ENCODE measurements at regions not wholly inside any gene's neighbourhood (a gene's known extent, or its start where the extent isn't known, plus 50 kb on each side); places are given as distances from the start of the nearest gene placed in this dataset.

- no peaks in the 10 kb centered on the region for H3K27me3 Mint-ChIP-seq (ENCODE audit: unreplicated experiment)
- no peak overlapping the region for H3K4me3 Mint-ChIP-seq (ENCODE audit: unreplicated experiment)
- TF ChIP-seq CTCF (IDR thresholded peaks at IDR 0.05; ENCODE audit: partially characterized antibody, unreplicated experiment): no peak
- H3K27ac Mint-ChIP-seq (ENCODE audit: unreplicated experiment): no peak overlapping the region
- peaks cover 1% of the 10 kb centered on the region for H3K9me3 Mint-ChIP-seq (ENCODE audit: unreplicated experiment)
- no peak for DNase-seq
- no peaks in the 10 kb centered on the region for H3K4me1 Mint-ChIP-seq (ENCODE audit: low read depth, unreplicated experiment)
- no peaks in the 10 kb centered on the region for H3K36me3 Mint-ChIP-seq (ENCODE audit: unreplicated experiment)
These were observed 295.0 kb downstream of the CAAP1 start for GRCh38 chr9:26597542-26598149.

- H3K4me3 Mint-ChIP-seq (ENCODE audit: unreplicated experiment): no peak overlapping the region
- no peaks in the 10 kb centered on the region for H3K9me3 Mint-ChIP-seq (ENCODE audit: unreplicated experiment)
- no peak for TF ChIP-seq CTCF (IDR thresholded peaks at IDR 0.05; ENCODE audit: partially characterized antibody, unreplicated experiment)
- H3K27ac Mint-ChIP-seq (ENCODE audit: unreplicated experiment): no peak overlapping the region
- H3K36me3 Mint-ChIP-seq (ENCODE audit: unreplicated experiment): no peaks in the 10 kb centered on the region
- no peak for DNase-seq
- H3K27me3 Mint-ChIP-seq (ENCODE audit: unreplicated experiment): no peaks in the 10 kb centered on the region
- H3K4me1 Mint-ChIP-seq (ENCODE audit: low read depth, unreplicated experiment): no peaks in the 10 kb centered on the region
These were observed 313.5 kb downstream of the CAAP1 start for GRCh38 chr9:26579056-26579455.

- TF ChIP-seq CTCF (IDR thresholded peaks at IDR 0.05; ENCODE audit: partially characterized antibody, unreplicated experiment): no peak
- H3K36me3 Mint-ChIP-seq (ENCODE audit: unreplicated experiment): no peaks in the 10 kb centered on the region
- no peaks in the 10 kb centered on the region for H3K27me3 Mint-ChIP-seq (ENCODE audit: unreplicated experiment)
- H3K27ac Mint-ChIP-seq (ENCODE audit: unreplicated experiment): no peak overlapping the region
- H3K9me3 Mint-ChIP-seq (ENCODE audit: unreplicated experiment): no peaks in the 10 kb centered on the region
- DNase-seq: no peak
- no peak overlapping the region for H3K4me3 Mint-ChIP-seq (ENCODE audit: unreplicated experiment)
- no peaks in the 10 kb centered on the region for H3K4me1 Mint-ChIP-seq (ENCODE audit: low read depth, unreplicated experiment)
These were observed 317.6 kb downstream of the CAAP1 start for GRCh38 chr9:26574898-26575440.

GRCh38 chr9:26574256-26574655 is 318.3 kb downstream of the CAAP1 start:
- Mint-ChIP-seq H3K27me3 (ENCODE audit: unreplicated experiment) (no peaks in the 10 kb centered on the region), H3K4me3 (ENCODE audit: unreplicated experiment) (no peak overlapping the region), H3K4me1 (ENCODE audit: low read depth, unreplicated experiment) (no peaks in the 10 kb centered on the region), H3K36me3 (ENCODE audit: unreplicated experiment) (no peaks in the 10 kb centered on the region), H3K9me3 (ENCODE audit: unreplicated experiment) (no peaks in the 10 kb centered on the region), H3K27ac (ENCODE audit: unreplicated experiment) (no peak overlapping the region)
- no peak for DNase-seq
- no peak for TF ChIP-seq CTCF (IDR thresholded peaks at IDR 0.05; ENCODE audit: partially characterized antibody, unreplicated experiment)

GRCh38 chr9:26567976-26568375 is 324.6 kb downstream of the CAAP1 start:
- Mint-ChIP-seq H3K4me3 (ENCODE audit: unreplicated experiment) (no peak overlapping the region), H3K27ac (ENCODE audit: unreplicated experiment) (no peak overlapping the region), H3K27me3 (ENCODE audit: unreplicated experiment) (peaks cover 1% of the 10 kb centered on the region), H3K4me1 (ENCODE audit: low read depth, unreplicated experiment) (no peaks in the 10 kb centered on the region), H3K9me3 (ENCODE audit: unreplicated experiment) (no peaks in the 10 kb centered on the region), H3K36me3 (ENCODE audit: unreplicated experiment) (no peaks in the 10 kb centered on the region)
- TF ChIP-seq CTCF (IDR thresholded peaks at IDR 0.05; ENCODE audit: partially characterized antibody, unreplicated experiment): no peak
- no peak for DNase-seq

Measured in glutamatergic neuron (in vitro differentiated cells).